Astrocyte (in vitro differentiated cells and primary cell): ENCODE measurements at regions not wholly inside any gene's neighbourhood (a gene's known extent, or its start where the extent isn't known, plus 50 kb on each side); places are given as distances from the start of the nearest gene placed in this dataset.
"Not testable (repeated sequence)": the region's sequence is repeated elsewhere in the genome, so short reads cannot be mapped to it uniquely, and the experiment has no call there.

ENCODE experiments used
- CTCF ChIP-seq: IDR thresholded peaks from 2 replicates; pipeline ENCODE4 v1.5.1; 2011; ENCODE audit warnings: low read depth, mild to moderate bottlenecking, inconsistent platforms, low read length, moderate library complexity; ENCODE audit not compliant: insufficient read depth
- EZH2 ChIP-seq: IDR thresholded peaks from 2 replicates; pipeline ENCODE4 v1.6.1; 2012; ENCODE audit warnings: mild to moderate bottlenecking, low read length, inconsistent platforms; ENCODE audit not compliant: insufficient read depth

- not testable (repeated sequence) for TF ChIP-seq CTCF, EZH2
Measured at GRCh38 chr4:57300300-57300699, 190.1 kb upstream of the IGFBP7 start.
